Endothelial cell of umbilical vein (primary cell): ENCODE measurements at regions not wholly inside any gene's neighbourhood (a gene's known extent, or its start where the extent isn't known, plus 50 kb on each side); places are given as distances from the start of the nearest gene placed in this dataset.

Experiments
- BruUV-seq: library from RNA; stranded (reverse); fragments of 400-500 nt; replicated peaks from 2 replicates; lab custom pipeline; 2021; lab: Mats Ljungman, UMichigan
- CTCF ChIA-PET: fragments of 300-600, 350-600 bp; sonication (Branson Sonifier 250); formaldehyde crosslinking; loops from one replicate; lab custom pipeline; 2021; ENCODE audit warnings: antibody characterized with exemption, inconsistent platforms; lab: Charles Lee
- POLR2A ChIA-PET: fragments of 300-600, 350-600 bp; sonication (Branson Sonifier 250); formaldehyde crosslinking; loops from one replicate; lab custom pipeline; 2021; ENCODE audit warnings: antibody characterized with exemption, inconsistent platforms; lab: Charles Lee
- DNase-seq: peaks from one replicate; pipeline ENCODE4 v3.0.0-alpha.2; 2011; ENCODE audit warnings: low read depth, low spot score
- FAIRE-seq: peaks from 2 replicates; lab custom pipeline; 2011; peaks lifted over from hg19 to GRCh38; lab: Jason Lieb, UNC
- H2AFZ ChIP-seq: 2 replicates; pipeline ENCODE4 v1.6.0; 2012; ENCODE audit warnings: low read depth, low read length, control low read depth, inconsistent platforms
- H3K27ac ChIP-seq: 2 replicates; pipeline ENCODE4 v1.5.1; 2011; ENCODE audit warnings: low read depth, mild to moderate bottlenecking, control low read depth, low read length, moderate library complexity; ENCODE audit not compliant: insufficient read depth
- H3K27me3 ChIP-seq, 2 experiments: 2 replicates each; pipeline versions ENCODE4 v1.6.0 to v1.6.1; 2011; ENCODE audit warnings: low read length in 2 of 2, mixed read lengths in 1 of 2; ENCODE audit not compliant: control insufficient read depth in 2 of 2, insufficient read depth in 2 of 2
- H3K36me3 ChIP-seq, 2 experiments: 2 replicates in 1 of 2; 3 replicates in 1 of 2; pipeline ENCODE4 v1.5.1; 2011; ENCODE audit warnings: low read length in 2 of 2, mild to moderate bottlenecking in 1 of 2, moderate library complexity in 1 of 2; ENCODE audit not compliant: control insufficient read depth in 2 of 2, insufficient read depth in 2 of 2; ENCODE audit errors: extremely low read depth in 1 of 2
- H3K4me1 ChIP-seq: 3 replicates; pipeline ENCODE4 v1.5.1; 2011; ENCODE audit warnings: mild to moderate bottlenecking, low read length; ENCODE audit not compliant: control insufficient read depth, insufficient read depth; ENCODE audit errors: extremely low read depth
- H3K4me2 ChIP-seq: 2 replicates; pipeline ENCODE4 v1.6.1; 2011; ENCODE audit warnings: low read length, control low read depth, mixed read lengths; ENCODE audit not compliant: insufficient read depth
- H3K4me3 ChIP-seq, 3 experiments: fragments of 200-600 bp in 1 of 3; sonication (generic), shearing (Covaris generic) in 1 of 3; replicated peaks in 1 of 3; 2 replicates each; pipeline ENCODE4 v1.5.1; 2011 to 2016; ENCODE audit warnings: control low read depth in 3 of 3, low read length in 3 of 3, mild to moderate bottlenecking in 2 of 3, inconsistent platforms in 1 of 3, low read depth in 1 of 3, moderate library complexity in 1 of 3; ENCODE audit not compliant: insufficient read depth in 1 of 3
- H3K79me2 ChIP-seq: 2 replicates; pipeline ENCODE4 v1.6.0; 2012; ENCODE audit warnings: low read length, inconsistent platforms; ENCODE audit not compliant: control insufficient read depth, insufficient read depth
- H3K9ac ChIP-seq: replicated peaks from 2 replicates; pipeline ENCODE3; 2011; ENCODE audit warnings: low read length, control low read depth; ENCODE audit not compliant: insufficient read depth; ENCODE audit errors: extremely low read depth
- H3K9me1 ChIP-seq: replicated peaks from 3 replicates; pipeline ENCODE4 v1.6.0; 2011; ENCODE audit warnings: mild to moderate bottlenecking, low read length; ENCODE audit not compliant: control insufficient read depth, insufficient read depth; ENCODE audit errors: extremely low read depth
- H3K9me3 ChIP-seq: replicated peaks from 2 replicates; pipeline ENCODE4 v1.5.1; 2012; ENCODE audit warnings: low read length, inconsistent platforms; ENCODE audit not compliant: control insufficient read depth, insufficient read depth
- H4K20me1 ChIP-seq: replicated peaks from 2 replicates; pipeline ENCODE3; 2011; ENCODE audit warnings: mild to moderate bottlenecking, low read length; ENCODE audit not compliant: control insufficient read depth, insufficient read depth; ENCODE audit errors: extremely low read depth
- CTCF ChIP-seq, 2 donors: IDR thresholded peaks; 1 replicate in 1 of 2; 2 replicates in 1 of 2; pipeline ENCODE4 v1.5.1; 2011; ENCODE audit warnings: low read length in 2 of 2, mild to moderate bottlenecking in 2 of 2, moderate library complexity in 2 of 2, control low read depth in 1 of 2, inconsistent platforms in 1 of 2, low read depth in 1 of 2; ENCODE audit not compliant: insufficient read depth in 1 of 2; ENCODE audit errors: extremely low read depth in 1 of 2
- EZH2 ChIP-seq: IDR thresholded peaks from 2 replicates; pipeline ENCODE4 v1.6.1; 2012; ENCODE audit warnings: borderline replicate concordance, low read depth, mild to moderate bottlenecking, moderate library complexity, low read length, inconsistent platforms; ENCODE audit not compliant: severe bottlenecking
- FOS ChIP-seq: IDR thresholded peaks from 2 replicates; pipeline ENCODE4 v1.6.1; 2011; ENCODE audit warnings: mild to moderate bottlenecking, low read length, moderate library complexity, borderline replicate concordance; ENCODE audit not compliant: insufficient read depth
- GATA2 ChIP-seq: IDR thresholded peaks from 2 replicates; pipeline ENCODE4 v1.7.0; 2011; ENCODE audit warnings: low read depth, mild to moderate bottlenecking, moderate library complexity, mixed read lengths, low read length; ENCODE audit not compliant: insufficient read length, insufficient read depth
- JUN ChIP-seq: IDR thresholded peaks from 2 replicates; pipeline ENCODE4 v1.6.1; 2011; ENCODE audit warnings: borderline replicate concordance, low read depth; ENCODE audit not compliant: insufficient read length, insufficient read depth
- MAX ChIP-seq: IDR thresholded peaks from 2 replicates; pipeline ENCODE4 v1.6.1; 2011; ENCODE audit not compliant: insufficient read depth, insufficient read length
- MYC ChIP-seq: IDR thresholded peaks from one replicate; pipeline ENCODE4 v1.6.1; 2011; ENCODE audit warnings: mild to moderate bottlenecking, low read depth, low read length
- POLR2A ChIP-seq: IDR thresholded peaks from 2 replicates; pipeline ENCODE4 v1.6.1; 2012; ENCODE audit warnings: low read depth, mild to moderate bottlenecking, control low read depth, low read length
- POLR2AphosphoS5 ChIP-seq: IDR thresholded peaks from 2 replicates; pipeline ENCODE4 v1.6.1; 2012; ENCODE audit warnings: low read depth, mild to moderate bottlenecking, control low read depth, low read length, moderate library complexity; ENCODE audit not compliant: insufficient read depth
- dilution Hi-C: fragments of 300-500 bp; cut with MboI; formaldehyde crosslinking; loops from one replicate; pipeline ENCODE4 v1.15.0; 2019; ENCODE audit warnings: low sequenced_read_pairs; ENCODE audit not compliant: extremely low pct_ligation_motif_present
- intact Hi-C: fragments of 100-400 bp; cut with micrococcal nuclease; formaldehyde crosslinking; loops from one replicate; pipeline ENCODE4 v1.10.0; 2022

- Histone ChIP-seq H3K4me2 (no peak overlapping the region), H3K27ac (no peak overlapping the region), H2AFZ (no peak overlapping the region), H3K4me1 (no peaks in the 10 kb centered on the region), H3K9me1 (no peaks in the 10 kb centered on the region), H4K20me1 (no peaks in the 10 kb centered on the region), H3K36me3 (no peaks in the 10 kb centered on the region), H3K27me3 (no peaks in the 10 kb centered on the region), H3K9ac (no peak overlapping the region), H3K9me3 (peaks cover 2% of the 10 kb centered on the region), H3K79me2 (no peaks in the 10 kb centered on the region), H3K4me3 (no peak overlapping the region)
- dilution Hi-C loops = no loop called here
- BruUV-seq = no TSS peak
- CTCF ChIA-PET = no interaction called here
- DNase-seq = no peak
- no peak for FAIRE-seq
- TF ChIP-seq GATA2 = no peak
- TF ChIP-seq FOS = no peak
- no peak for TF ChIP-seq MAX
- TF ChIP-seq CTCF (IDR thresholded peaks at IDR 0.05; ENCODE audit: extremely low read depth in 1 of 2, insufficient read depth in 1 of 2, low read depth in 1 of 2, low read length in 2 of 2) = no peak
- no peak for TF ChIP-seq POLR2A
- TF ChIP-seq MYC = no peak
- no peak for TF ChIP-seq JUN
- no peak for TF ChIP-seq POLR2AphosphoS5
- TF ChIP-seq EZH2 = no peak
- POLR2A ChIA-PET = no interaction called here
- intact Hi-C loops = no loop called here
Measured at GRCh38 chr19:30091856-30092255, 149.8 kb downstream of the URI1 start.
